ENCODE measurements at regions not wholly inside any gene's neighbourhood (a gene's known extent, or its start where the extent isn't known, plus 50 kb on each side); places are given as distances from the start of the nearest gene placed in this dataset.

DNA sequence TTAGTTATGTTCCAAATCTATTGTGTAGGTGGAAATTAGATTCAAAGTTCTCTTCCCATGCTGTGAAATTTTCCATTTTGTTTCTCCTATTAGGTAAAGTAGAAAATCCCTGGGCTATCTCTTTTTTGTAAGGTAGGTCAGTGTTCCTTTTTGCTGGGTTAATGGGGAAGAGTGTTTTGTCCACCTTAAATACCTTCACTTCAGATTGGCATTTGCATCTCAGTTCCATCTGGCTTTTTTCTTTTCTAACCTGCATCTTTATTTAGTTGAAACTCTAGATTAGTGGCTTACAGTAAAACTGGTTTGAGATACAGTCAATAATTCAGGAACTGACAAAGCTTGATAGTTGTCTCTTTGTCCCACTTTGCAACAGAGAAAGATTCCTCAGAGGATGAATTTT lies 1115.8 kb downstream of the PDHA2 start:
- ATAC-seq (no peak), DNase-seq (ENCODE audit: low spot score) (no peak)
- H3K27me3 ChIP-seq (ENCODE audit: insufficient read depth), result no peaks in the 10 kb centered on the region
- Mint-ChIP-seq H3K4me3 (no peak overlapping the region), H3K36me3 (ENCODE audit: low read depth) (no peaks in the 10 kb centered on the region), H3K9me3 (no peaks in the 10 kb centered on the region), H3K27ac (peak overlapping the region; percentile 46; the same call in 1 of the 2 replicates), H3K4me1 (peaks cover 10% of the 10 kb centered on the region; the same call in 2 of the 3 replicates), H3K27me3 (ENCODE audit: insufficient read depth, low read depth, poor library complexity) (no peaks in the 10 kb centered on the region)
- H3K4me3 ChIP-seq, result no peak overlapping the region
- H3K27ac ChIP-seq (ENCODE audit: low read depth), result no peak overlapping the region
- no peaks in the 10 kb centered on the region for H3F3A ChIP-seq (replicated peaks; ENCODE audit: low read depth)
- no peaks in the 10 kb centered on the region for H4K20me1 ChIP-seq (replicated peaks; ENCODE audit: insufficient read depth)
- H3K79me2 ChIP-seq (replicated peaks; ENCODE audit: insufficient read depth), result no peaks in the 10 kb centered on the region
- no peaks in the 10 kb centered on the region for H3K4me1 ChIP-seq (ENCODE audit: insufficient read depth)
- TF ChIP-seq, protein P1, sequence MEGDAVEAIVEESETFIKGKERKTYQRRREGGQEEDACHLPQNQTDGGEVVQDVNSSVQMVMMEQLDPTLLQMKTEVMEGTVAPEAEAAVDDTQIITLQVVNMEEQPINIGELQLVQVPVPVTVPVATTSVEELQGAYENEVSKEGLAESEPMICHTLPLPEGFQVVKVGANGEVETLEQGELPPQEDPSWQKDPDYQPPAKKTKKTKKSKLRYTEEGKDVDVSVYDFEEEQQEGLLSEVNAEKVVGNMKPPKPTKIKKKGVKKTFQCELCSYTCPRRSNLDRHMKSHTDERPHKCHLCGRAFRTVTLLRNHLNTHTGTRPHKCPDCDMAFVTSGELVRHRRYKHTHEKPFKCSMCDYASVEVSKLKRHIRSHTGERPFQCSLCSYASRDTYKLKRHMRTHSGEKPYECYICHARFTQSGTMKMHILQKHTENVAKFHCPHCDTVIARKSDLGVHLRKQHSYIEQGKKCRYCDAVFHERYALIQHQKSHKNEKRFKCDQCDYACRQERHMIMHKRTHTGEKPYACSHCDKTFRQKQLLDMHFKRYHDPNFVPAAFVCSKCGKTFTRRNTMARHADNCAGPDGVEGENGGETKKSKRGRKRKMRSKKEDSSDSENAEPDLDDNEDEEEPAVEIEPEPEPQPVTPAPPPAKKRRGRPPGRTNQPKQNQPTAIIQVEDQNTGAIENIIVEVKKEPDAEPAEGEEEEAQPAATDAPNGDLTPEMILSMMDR (conservative IDR thresholded peaks at IDR 0.05; ENCODE audit: low read depth in 2 of 2), result no peak
- H3K4me2 ChIP-seq, result no peak overlapping the region
- H2AFZ ChIP-seq, result peak overlapping the region; percentile 43; the same call in 1 of the 2 replicates
- no peaks in the 10 kb centered on the region for H3K36me3 ChIP-seq (ENCODE audit: insufficient read depth)
- no peaks in the 10 kb centered on the region for H3K9me2 ChIP-seq (ENCODE audit: insufficient read depth)

DNA sequence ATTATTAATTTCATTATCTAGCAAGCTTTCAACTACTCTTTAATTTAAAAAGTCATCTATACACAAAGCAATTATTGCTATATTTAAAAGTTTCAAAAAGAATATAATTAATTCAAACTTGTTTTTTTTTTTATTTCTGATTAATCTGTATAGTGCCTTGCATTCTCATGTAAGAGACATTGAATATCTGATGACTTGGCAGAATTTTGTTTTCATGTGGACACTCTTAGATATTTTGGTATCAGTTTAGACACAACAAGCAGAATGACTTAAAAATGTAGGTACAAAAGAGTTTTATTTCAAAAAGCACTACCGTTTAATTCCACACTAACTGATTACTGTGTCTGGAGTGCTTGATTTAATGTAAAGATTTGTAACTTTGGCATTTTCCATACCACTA lies 1129.6 kb downstream of the PDHA2 start:
- Histone ChIP-seq H2AFZ (no peak overlapping the region), H3K79me2 (replicated peaks; ENCODE audit: insufficient read depth) (no peaks in the 10 kb centered on the region), H3K27ac (ENCODE audit: low read depth) (no peak overlapping the region), H3F3A (replicated peaks; ENCODE audit: low read depth) (no peaks in the 10 kb centered on the region), H3K27me3 (ENCODE audit: insufficient read depth) (no peaks in the 10 kb centered on the region), H3K36me3 (ENCODE audit: insufficient read depth) (no peaks in the 10 kb centered on the region), H3K4me3 (no peak overlapping the region), H3K4me1 (ENCODE audit: insufficient read depth) (no peaks in the 10 kb centered on the region), H3K4me2 (no peak overlapping the region), H3K9me2 (ENCODE audit: insufficient read depth) (peaks cover 10% of the 10 kb centered on the region; the same call in 1 of the 2 replicates), H4K20me1 (replicated peaks; ENCODE audit: insufficient read depth) (no peaks in the 10 kb centered on the region)
- H3K4me1 Mint-ChIP-seq, result no peaks in the 10 kb centered on the region
- no peaks in the 10 kb centered on the region for H3K27me3 Mint-ChIP-seq (ENCODE audit: insufficient read depth, low read depth, poor library complexity)
- DNase-seq (ENCODE audit: low spot score) (no peak), ATAC-seq (no peak)
- no peaks in the 10 kb centered on the region; the same call in 2 of the 3 replicates for H3K36me3 Mint-ChIP-seq (ENCODE audit: low read depth)
- H3K9me3 Mint-ChIP-seq, result 0 out of 3 replicates have a peak, but pooled peaks cover 3% of the 10 kb centered on the region
- H3K4me3 Mint-ChIP-seq, result no peak overlapping the region
- no peak overlapping the region for H3K27ac Mint-ChIP-seq
- TF ChIP-seq ZNF331 (CRISPR knock-in tag; IDR thresholded peaks at IDR 0.05; ENCODE audit: low read depth), result no peak
- no peak for TF ChIP-seq ZNF114 (CRISPR knock-in tag; IDR thresholded peaks at IDR 0.05)

DNA sequence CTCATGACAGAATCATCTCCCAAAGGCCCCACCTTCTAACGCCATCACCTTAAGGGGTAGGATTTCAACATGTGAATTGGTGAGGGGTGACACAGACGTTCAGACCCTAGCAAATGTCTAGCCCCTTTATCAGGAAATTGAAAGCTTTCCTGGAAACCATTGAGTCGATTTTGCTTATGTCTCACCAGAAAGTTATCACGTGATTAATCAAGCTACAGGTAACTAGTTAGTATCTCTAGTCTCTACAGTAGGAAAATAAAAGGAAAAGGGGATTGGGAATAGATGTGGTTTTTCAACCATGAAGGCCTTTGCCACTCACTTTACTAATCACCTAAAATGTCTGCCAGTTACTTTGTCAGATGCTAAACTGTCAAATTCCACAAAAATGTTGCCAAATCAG lies 1133.0 kb downstream of the PDHA2 start:
- H3K9me2 ChIP-seq (ENCODE audit: insufficient read depth), result peaks cover 10% of the 10 kb centered on the region; the same call in 1 of the 2 replicates
- Mint-ChIP-seq H3K36me3 (ENCODE audit: low read depth) (peaks cover 3% of the 10 kb centered on the region; the same call in 2 of the 3 replicates), H3K27me3 (ENCODE audit: insufficient read depth, low read depth, poor library complexity) (no peaks in the 10 kb centered on the region), H3K4me1 (no peaks in the 10 kb centered on the region), H3K9me3 (peaks cover 11% of the 10 kb centered on the region; the same call in 1 of the 3 replicates), H3K27ac (no peak overlapping the region), H3K4me3 (no peak overlapping the region)
- no peaks in the 10 kb centered on the region for H3K27me3 ChIP-seq (ENCODE audit: insufficient read depth)
- H3F3A ChIP-seq (replicated peaks; ENCODE audit: low read depth), result no peaks in the 10 kb centered on the region
- H3K79me2 ChIP-seq (replicated peaks; ENCODE audit: insufficient read depth), result no peaks in the 10 kb centered on the region
- ATAC-seq (no peak), DNase-seq (ENCODE audit: low spot score) (no peak)
- no peaks in the 10 kb centered on the region for H4K20me1 ChIP-seq (replicated peaks; ENCODE audit: insufficient read depth)
- H3K27ac ChIP-seq (ENCODE audit: low read depth), result no peak overlapping the region
- H3K36me3 ChIP-seq (ENCODE audit: insufficient read depth), result no peaks in the 10 kb centered on the region
- H3K4me3 ChIP-seq, result no peak overlapping the region
- 0 out of 2 replicates have a peak overlapping the region, but pooled peaks have one; percentile 45 for H2AFZ ChIP-seq
- no peaks in the 10 kb centered on the region for H3K4me1 ChIP-seq (ENCODE audit: insufficient read depth)
- no peak overlapping the region for H3K4me2 ChIP-seq
- no peak for TF ChIP-seq EZH2 (IDR thresholded peaks at IDR 0.05; ENCODE audit: low read depth, unreplicated experiment)
- TF ChIP-seq, protein P1 (conservative IDR thresholded peaks at IDR 0.05; ENCODE audit: low read depth in 2 of 2), result no peak
- TF ChIP-seq, protein P2, sequence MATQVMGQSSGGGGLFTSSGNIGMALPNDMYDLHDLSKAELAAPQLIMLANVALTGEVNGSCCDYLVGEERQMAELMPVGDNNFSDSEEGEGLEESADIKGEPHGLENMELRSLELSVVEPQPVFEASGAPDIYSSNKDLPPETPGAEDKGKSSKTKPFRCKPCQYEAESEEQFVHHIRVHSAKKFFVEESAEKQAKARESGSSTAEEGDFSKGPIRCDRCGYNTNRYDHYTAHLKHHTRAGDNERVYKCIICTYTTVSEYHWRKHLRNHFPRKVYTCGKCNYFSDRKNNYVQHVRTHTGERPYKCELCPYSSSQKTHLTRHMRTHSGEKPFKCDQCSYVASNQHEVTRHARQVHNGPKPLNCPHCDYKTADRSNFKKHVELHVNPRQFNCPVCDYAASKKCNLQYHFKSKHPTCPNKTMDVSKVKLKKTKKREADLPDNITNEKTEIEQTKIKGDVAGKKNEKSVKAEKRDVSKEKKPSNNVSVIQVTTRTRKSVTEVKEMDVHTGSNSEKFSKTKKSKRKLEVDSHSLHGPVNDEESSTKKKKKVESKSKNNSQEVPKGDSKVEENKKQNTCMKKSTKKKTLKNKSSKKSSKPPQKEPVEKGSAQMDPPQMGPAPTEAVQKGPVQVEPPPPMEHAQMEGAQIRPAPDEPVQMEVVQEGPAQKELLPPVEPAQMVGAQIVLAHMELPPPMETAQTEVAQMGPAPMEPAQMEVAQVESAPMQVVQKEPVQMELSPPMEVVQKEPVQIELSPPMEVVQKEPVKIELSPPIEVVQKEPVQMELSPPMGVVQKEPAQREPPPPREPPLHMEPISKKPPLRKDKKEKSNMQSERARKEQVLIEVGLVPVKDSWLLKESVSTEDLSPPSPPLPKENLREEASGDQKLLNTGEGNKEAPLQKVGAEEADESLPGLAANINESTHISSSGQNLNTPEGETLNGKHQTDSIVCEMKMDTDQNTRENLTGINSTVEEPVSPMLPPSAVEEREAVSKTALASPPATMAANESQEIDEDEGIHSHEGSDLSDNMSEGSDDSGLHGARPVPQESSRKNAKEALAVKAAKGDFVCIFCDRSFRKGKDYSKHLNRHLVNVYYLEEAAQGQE (IDR thresholded peaks at IDR 0.05; ENCODE audit: unreplicated experiment), result no peak

Data from GM23338 (cell line).